Liver (tissue), 8 donors: ENCODE measurements at regions not wholly inside any gene's neighbourhood (a gene's known extent, or its start where the extent isn't known, plus 50 kb on each side); places are given as distances from the start of the nearest gene placed in this dataset.

Experiments used
- DNase-seq: peaks from one replicate; pipeline ENCODE4 v3.0.0-alpha.2; 2017; ENCODE audit warnings: low spot score
- H3K27ac ChIP-seq, 2 donors: one replicate each; pipeline ENCODE4 v1.7.0; 2013; ENCODE audit warnings: inconsistent platforms in 2 of 2, low read length in 2 of 2, control low read depth in 1 of 2, low read depth in 1 of 2, mild to moderate bottlenecking in 1 of 2
- H3K27me3 ChIP-seq, 4 donors: one replicate each; pipeline versions ENCODE4 v1.6.1 to v1.7.0; 2013; ENCODE audit warnings: low read length in 3 of 4, inconsistent platforms in 1 of 4, mild to moderate bottlenecking in 1 of 4, moderate library complexity in 1 of 4; ENCODE audit not compliant: control insufficient read depth in 4 of 4, insufficient read depth in 4 of 4
- H3K36me3 ChIP-seq, 4 donors: one replicate each; pipeline versions ENCODE4 v1.6.1 to v1.7.0; 2013; ENCODE audit warnings: low read length in 3 of 4, mild to moderate bottlenecking in 3 of 4, low read depth in 1 of 4, moderate library complexity in 1 of 4; ENCODE audit not compliant: control insufficient read depth in 4 of 4, insufficient read depth in 3 of 4
- H3K4me1 ChIP-seq, 4 donors: one replicate each; pipeline versions ENCODE4 v1.6.1 to v1.7.0; 2013; ENCODE audit warnings: low read length in 3 of 4, mild to moderate bottlenecking in 3 of 4, moderate library complexity in 1 of 4; ENCODE audit not compliant: control insufficient read depth in 4 of 4, insufficient read depth in 4 of 4
- H3K4me3 ChIP-seq, 3 donors: one replicate each; pipeline versions ENCODE4 v1.6.1 to v1.7.0; 2013; ENCODE audit warnings: low read length in 3 of 3, control low read depth in 1 of 3, low read depth in 1 of 3, mild to moderate bottlenecking in 1 of 3
- H3K9ac ChIP-seq, 2 donors: one replicate each; pipeline ENCODE4 v1.7.0; 2013; ENCODE audit warnings: low read length in 2 of 2, mild to moderate bottlenecking in 2 of 2, moderate library complexity in 2 of 2, control low read depth in 1 of 2, low read depth in 1 of 2
- H3K9me3 ChIP-seq, 4 donors: one replicate each; pipeline versions ENCODE4 v1.6.1 to v1.7.0; 2013; ENCODE audit warnings: low read length in 3 of 4; ENCODE audit not compliant: control insufficient read depth in 4 of 4
- EGR1 ChIP-seq, 2 donors: IDR thresholded peaks; 2 replicates each; pipeline ENCODE4 v1.6.1; 2016 to 2018; ENCODE audit warnings: antibody characterized with exemption in 2 of 2, low read depth in 2 of 2
- FOXA1 ChIP-seq: IDR thresholded peaks from 2 replicates; pipeline ENCODE4 v1.6.1; 2016; ENCODE audit warnings: antibody characterized with exemption
- FOXA2 ChIP-seq: IDR thresholded peaks from 2 replicates; pipeline ENCODE4 v1.6.1; 2016; ENCODE audit warnings: antibody characterized with exemption
- GABPA ChIP-seq, 2 donors: IDR thresholded peaks in 1 of 2; conservative IDR thresholded peaks in 1 of 2; 2 replicates each; pipeline ENCODE4 v1.6.1; 2016; ENCODE audit warnings: antibody characterized with exemption in 2 of 2, mild to moderate bottlenecking in 1 of 2, moderate library complexity in 1 of 2
- HNF4A ChIP-seq, 2 donors: conservative IDR thresholded peaks; 2 replicates each; pipeline ENCODE4 v1.6.1; 2016; ENCODE audit warnings: antibody characterized with exemption in 2 of 2, mild to moderate bottlenecking in 2 of 2
- HNF4G ChIP-seq: IDR thresholded peaks from 2 replicates; pipeline ENCODE4 v1.6.1; 2016; ENCODE audit warnings: antibody characterized with exemption
- JUND ChIP-seq, 2 donors: IDR thresholded peaks; 2 replicates each; pipeline ENCODE4 v1.6.1; 2016; ENCODE audit warnings: antibody characterized with exemption in 2 of 2
- NR2F2 ChIP-seq: IDR thresholded peaks from 2 replicates; pipeline ENCODE4 v1.6.1; 2016; ENCODE audit warnings: antibody characterized with exemption
- RAD21 ChIP-seq, 2 donors: IDR thresholded peaks; 2 replicates each; pipeline ENCODE4 v1.6.1; 2016; ENCODE audit warnings: antibody characterized with exemption in 2 of 2, mild to moderate bottlenecking in 2 of 2
- RXRA ChIP-seq, 2 donors: IDR thresholded peaks; 2 replicates each; pipeline ENCODE4 v1.6.1; 2017 to 2018; ENCODE audit warnings: antibody characterized with exemption in 2 of 2, mild to moderate bottlenecking in 1 of 2
- SP1 ChIP-seq: IDR thresholded peaks from 2 replicates; pipeline ENCODE4 v1.6.1; 2018; ENCODE audit warnings: antibody characterized with exemption, mild to moderate bottlenecking
- TAF1 ChIP-seq: conservative IDR thresholded peaks from 2 replicates; pipeline ENCODE4 v1.6.1; 2016; ENCODE audit warnings: antibody characterized with exemption, mild to moderate bottlenecking
- YY1 ChIP-seq: IDR thresholded peaks from 2 replicates; pipeline ENCODE4 v1.6.1; 2016; ENCODE audit warnings: antibody characterized with exemption, mild to moderate bottlenecking
- whole genome bisulfite sequencing: extraction: QIAGEN DNeasy Blood & Tissue Kit; methylation state at CpG from one replicate; pipeline ENCODE4 v1.1.7; 2013; 5-methylcytosine and 5-hydroxymethylcytosine counted together
- TF ChIP-seq, protein P1 (sequence below): IDR thresholded peaks from 2 replicates; pipeline ENCODE4 v1.6.1; 2016; ENCODE audit warnings: antibody characterized with exemption
- TF ChIP-seq, protein P2 (sequence below): IDR thresholded peaks from 2 replicates; pipeline ENCODE4 v1.6.1; 2016; ENCODE audit warnings: antibody characterized with exemption, mild to moderate bottlenecking
- TF ChIP-seq, protein P3 (sequence below): IDR thresholded peaks from 2 replicates; pipeline ENCODE4 v1.6.1; 2016; ENCODE audit warnings: antibody characterized with exemption
- TF ChIP-seq, protein P4 (sequence below): IDR thresholded peaks from 2 replicates; pipeline ENCODE4 v1.6.1; 2016; ENCODE audit warnings: antibody characterized with exemption
- TF ChIP-seq, protein P5 (sequence below): fragments of 150-350 bp; IDR thresholded peaks from 2 replicates; pipeline ENCODE4 v1.5.1; 2017; ENCODE audit warnings: improper control_type of control experiment, low read depth, low read length; ENCODE audit not compliant: missing input control
- donor health status: healthy.
- donor health status: healthy.
- donor health status: healthy.
- donor health status: healthy.
- donor health status: healthy.

- Histone ChIP-seq H3K4me1 (no peaks in the 10 kb centered on the region), H3K9me3 (peaks cover 3 to 6% (median 3%) of the 10 kb centered on the region in 4 donors), H3K27ac (no peak overlapping the region), H3K4me3 (no peak overlapping the region), H3K9ac (no peak overlapping the region), H3K27me3 (no peaks in the 10 kb centered on the region), H3K36me3 (no peaks in the 10 kb centered on the region)
- WGBS: 79% methylated on average over 7 of the region's 7 CpGs
- TF ChIP-seq FOXA1 (no peak), HNF4G (no peak), EGR1 (IDR thresholded peaks at IDR 0.05; ENCODE audit: low read depth in 2 of 2) (no peak), GABPA (IDR thresholded peaks at IDR 0.05 in 1 of 2, conservative IDR thresholded peaks at IDR 0.05 in 1 of 2) (no peak), RAD21 (IDR thresholded peaks at IDR 0.05) (no peak)
- TF ChIP-seq, protein P1, sequence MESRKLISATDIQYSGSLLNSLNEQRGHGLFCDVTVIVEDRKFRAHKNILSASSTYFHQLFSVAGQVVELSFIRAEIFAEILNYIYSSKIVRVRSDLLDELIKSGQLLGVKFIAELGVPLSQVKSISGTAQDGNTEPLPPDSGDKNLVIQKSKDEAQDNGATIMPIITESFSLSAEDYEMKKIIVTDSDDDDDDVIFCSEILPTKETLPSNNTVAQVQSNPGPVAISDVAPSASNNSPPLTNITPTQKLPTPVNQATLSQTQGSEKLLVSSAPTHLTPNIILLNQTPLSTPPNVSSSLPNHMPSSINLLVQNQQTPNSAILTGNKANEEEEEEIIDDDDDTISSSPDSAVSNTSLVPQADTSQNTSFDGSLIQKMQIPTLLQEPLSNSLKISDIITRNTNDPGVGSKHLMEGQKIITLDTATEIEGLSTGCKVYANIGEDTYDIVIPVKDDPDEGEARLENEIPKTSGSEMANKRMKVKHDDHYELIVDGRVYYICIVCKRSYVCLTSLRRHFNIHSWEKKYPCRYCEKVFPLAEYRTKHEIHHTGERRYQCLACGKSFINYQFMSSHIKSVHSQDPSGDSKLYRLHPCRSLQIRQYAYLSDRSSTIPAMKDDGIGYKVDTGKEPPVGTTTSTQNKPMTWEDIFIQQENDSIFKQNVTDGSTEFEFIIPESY: no peak
- no peak for DNase-seq
Measured at GRCh38 chr12:107593713-107594381, 91.8 kb upstream of the PWP1 start.

DNA sequence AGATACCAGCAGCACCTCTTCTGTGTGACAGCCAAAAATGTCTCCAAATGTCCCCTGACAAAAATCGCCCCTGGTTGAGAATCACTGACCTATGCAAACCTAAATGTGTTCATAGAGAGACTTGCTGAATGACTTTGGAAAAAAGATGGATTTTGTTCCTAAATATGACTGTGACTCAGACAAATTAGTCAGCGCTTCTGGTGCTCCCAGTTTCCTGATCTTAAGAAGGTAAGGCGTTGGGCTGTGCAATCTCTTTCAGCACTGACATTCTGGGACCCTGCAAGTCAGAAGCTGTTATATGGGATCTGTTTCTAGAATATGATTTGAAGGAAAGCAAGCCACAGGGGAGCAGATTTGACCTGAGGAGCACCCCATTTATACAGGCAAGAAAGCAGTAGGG lies 90.6 kb upstream of the PWP1 start:
- no peak for DNase-seq
- TF ChIP-seq YY1 (no peak), FOXA2 (no peak), GABPA (IDR thresholded peaks at IDR 0.05 in 1 of 2, conservative IDR thresholded peaks at IDR 0.05 in 1 of 2) (no peak), HNF4A (conservative IDR thresholded peaks at IDR 0.05) (no peak), JUND (IDR thresholded peaks at IDR 0.05) (no peak), NR2F2 (no peak), TAF1 (no peak), RXRA (IDR thresholded peaks at IDR 0.05) (no peak), SP1 (no peak)
- TF ChIP-seq, protein P2, sequence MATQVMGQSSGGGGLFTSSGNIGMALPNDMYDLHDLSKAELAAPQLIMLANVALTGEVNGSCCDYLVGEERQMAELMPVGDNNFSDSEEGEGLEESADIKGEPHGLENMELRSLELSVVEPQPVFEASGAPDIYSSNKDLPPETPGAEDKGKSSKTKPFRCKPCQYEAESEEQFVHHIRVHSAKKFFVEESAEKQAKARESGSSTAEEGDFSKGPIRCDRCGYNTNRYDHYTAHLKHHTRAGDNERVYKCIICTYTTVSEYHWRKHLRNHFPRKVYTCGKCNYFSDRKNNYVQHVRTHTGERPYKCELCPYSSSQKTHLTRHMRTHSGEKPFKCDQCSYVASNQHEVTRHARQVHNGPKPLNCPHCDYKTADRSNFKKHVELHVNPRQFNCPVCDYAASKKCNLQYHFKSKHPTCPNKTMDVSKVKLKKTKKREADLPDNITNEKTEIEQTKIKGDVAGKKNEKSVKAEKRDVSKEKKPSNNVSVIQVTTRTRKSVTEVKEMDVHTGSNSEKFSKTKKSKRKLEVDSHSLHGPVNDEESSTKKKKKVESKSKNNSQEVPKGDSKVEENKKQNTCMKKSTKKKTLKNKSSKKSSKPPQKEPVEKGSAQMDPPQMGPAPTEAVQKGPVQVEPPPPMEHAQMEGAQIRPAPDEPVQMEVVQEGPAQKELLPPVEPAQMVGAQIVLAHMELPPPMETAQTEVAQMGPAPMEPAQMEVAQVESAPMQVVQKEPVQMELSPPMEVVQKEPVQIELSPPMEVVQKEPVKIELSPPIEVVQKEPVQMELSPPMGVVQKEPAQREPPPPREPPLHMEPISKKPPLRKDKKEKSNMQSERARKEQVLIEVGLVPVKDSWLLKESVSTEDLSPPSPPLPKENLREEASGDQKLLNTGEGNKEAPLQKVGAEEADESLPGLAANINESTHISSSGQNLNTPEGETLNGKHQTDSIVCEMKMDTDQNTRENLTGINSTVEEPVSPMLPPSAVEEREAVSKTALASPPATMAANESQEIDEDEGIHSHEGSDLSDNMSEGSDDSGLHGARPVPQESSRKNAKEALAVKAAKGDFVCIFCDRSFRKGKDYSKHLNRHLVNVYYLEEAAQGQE: no peak
- TF ChIP-seq, protein P3, sequence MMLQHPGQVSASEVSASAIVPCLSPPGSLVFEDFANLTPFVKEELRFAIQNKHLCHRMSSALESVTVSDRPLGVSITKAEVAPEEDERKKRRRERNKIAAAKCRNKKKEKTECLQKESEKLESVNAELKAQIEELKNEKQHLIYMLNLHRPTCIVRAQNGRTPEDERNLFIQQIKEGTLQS: no peak
- TF ChIP-seq, protein P4, sequence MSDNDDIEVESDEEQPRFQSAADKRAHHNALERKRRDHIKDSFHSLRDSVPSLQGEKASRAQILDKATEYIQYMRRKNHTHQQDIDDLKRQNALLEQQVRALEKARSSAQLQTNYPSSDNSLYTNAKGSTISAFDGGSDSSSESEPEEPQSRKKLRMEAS: no peak
- TF ChIP-seq, protein P5, sequence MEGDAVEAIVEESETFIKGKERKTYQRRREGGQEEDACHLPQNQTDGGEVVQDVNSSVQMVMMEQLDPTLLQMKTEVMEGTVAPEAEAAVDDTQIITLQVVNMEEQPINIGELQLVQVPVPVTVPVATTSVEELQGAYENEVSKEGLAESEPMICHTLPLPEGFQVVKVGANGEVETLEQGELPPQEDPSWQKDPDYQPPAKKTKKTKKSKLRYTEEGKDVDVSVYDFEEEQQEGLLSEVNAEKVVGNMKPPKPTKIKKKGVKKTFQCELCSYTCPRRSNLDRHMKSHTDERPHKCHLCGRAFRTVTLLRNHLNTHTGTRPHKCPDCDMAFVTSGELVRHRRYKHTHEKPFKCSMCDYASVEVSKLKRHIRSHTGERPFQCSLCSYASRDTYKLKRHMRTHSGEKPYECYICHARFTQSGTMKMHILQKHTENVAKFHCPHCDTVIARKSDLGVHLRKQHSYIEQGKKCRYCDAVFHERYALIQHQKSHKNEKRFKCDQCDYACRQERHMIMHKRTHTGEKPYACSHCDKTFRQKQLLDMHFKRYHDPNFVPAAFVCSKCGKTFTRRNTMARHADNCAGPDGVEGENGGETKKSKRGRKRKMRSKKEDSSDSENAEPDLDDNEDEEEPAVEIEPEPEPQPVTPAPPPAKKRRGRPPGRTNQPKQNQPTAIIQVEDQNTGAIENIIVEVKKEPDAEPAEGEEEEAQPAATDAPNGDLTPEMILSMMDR: no peak
- TF ChIP-seq, protein P1: no peak
- Histone ChIP-seq H3K27me3 (no peaks in the 10 kb centered on the region), H3K36me3 (no peaks in the 10 kb centered on the region), H3K9ac (no peak overlapping the region), H3K4me3 (no peak overlapping the region), H3K4me1 (no peaks in the 10 kb centered on the region), H3K9me3 (peaks cover 3 to 6% (median 3%) of the 10 kb centered on the region in 4 donors), H3K27ac (no peak overlapping the region)
- WGBS: 87% methylated on average over 3 of the region's 3 CpGs
